CD4-positive, alpha-beta T cell (primary cell): ENCODE measurements at regions not wholly inside any gene's neighbourhood (a gene's known extent, or its start where the extent isn't known, plus 50 kb on each side); places are given as distances from the start of the nearest gene placed in this dataset.
"Not testable (repeated sequence)": the region's sequence is repeated elsewhere in the genome, so short reads cannot be mapped to it uniquely, and the experiment has no call there.

Source experiments
- ATAC-seq: fragments of 200-7000 bp; cut with Tn5 transposase; one replicate; pipeline ENCODE4 v1.10.0; 2022; ENCODE audit warnings: mild to moderate bottlenecking; ENCODE audit not compliant: poor library complexity
- CTCF ChIA-PET: fragments of 350-600 bp; sonication (Branson Sonifier 250); formaldehyde crosslinking; loops from one replicate; lab custom pipeline; 2021; ENCODE audit warnings: antibody characterized with exemption, inconsistent platforms; lab: Charles Lee
- POLR2A ChIA-PET: fragments of 350-600 bp; sonication (Branson Sonifier 250); formaldehyde crosslinking; loops from one replicate; lab custom pipeline; 2021; ENCODE audit warnings: antibody characterized with exemption, inconsistent platforms; lab: Charles Lee
- DNase-seq, 14 experiments: peaks; one replicate each; pipeline ENCODE4 v3.0.0-alpha.2; 2013 to 2020; ENCODE audit warnings: mixed read lengths in 2 of 14
- H3K27ac ChIP-seq, 2 donors: one replicate each; pipeline versions ENCODE4 v1.5.1 to v1.7.0; 2013; ENCODE audit warnings: low read length in 2 of 2, low read depth in 1 of 2, mild to moderate bottlenecking in 1 of 2
- H3K27me3 ChIP-seq, 2 experiments: 1 replicate in 1 of 2; 2 replicates in 1 of 2; pipeline versions ENCODE4 v1.6.1 to v1.7.0; 2013; ENCODE audit warnings: low read length in 2 of 2, control low read depth in 1 of 2, mild to moderate bottlenecking in 1 of 2, moderate library complexity in 1 of 2; ENCODE audit not compliant: insufficient read depth in 2 of 2, control insufficient read depth in 1 of 2
- H3K36me3 ChIP-seq: one replicate; pipeline ENCODE4 v1.6.1; 2013; ENCODE audit warnings: low read length, control low read depth; ENCODE audit not compliant: insufficient read depth
- H3K4me1 ChIP-seq: one replicate; pipeline ENCODE4 v1.6.1; 2013; ENCODE audit warnings: low read length, control low read depth; ENCODE audit not compliant: insufficient read depth
- H3K4me3 ChIP-seq: one replicate; pipeline ENCODE4 v1.5.1; 2013; ENCODE audit warnings: mild to moderate bottlenecking, low read length, moderate library complexity
- H3K9me3 ChIP-seq, 2 experiments: 1 replicate in 1 of 2; 2 replicates in 1 of 2; pipeline versions ENCODE4 v1.6.1 to v1.7.0; 2013; ENCODE audit warnings: low read length in 2 of 2, mild to moderate bottlenecking in 2 of 2, control low read depth in 1 of 2, moderate library complexity in 1 of 2; ENCODE audit not compliant: control insufficient read depth in 1 of 2, insufficient read depth in 1 of 2
- H3K27ac Mint-ChIP-seq: one replicate; pipeline ENCODE4 v1.8.0; 2020; ENCODE audit warnings: mixed read lengths
- H3K27me3 Mint-ChIP-seq: one replicate; pipeline ENCODE4 v1.8.0; 2021; ENCODE audit warnings: mixed read lengths
- H3K36me3 Mint-ChIP-seq: one replicate; pipeline ENCODE4 v1.8.0; 2021; ENCODE audit warnings: low read depth, mixed read lengths
- H3K4me1 Mint-ChIP-seq: one replicate; pipeline ENCODE4 v1.8.0; 2021; ENCODE audit warnings: low read depth, mixed read lengths
- H3K4me3 Mint-ChIP-seq: one replicate; pipeline ENCODE4 v1.8.0; 2020; ENCODE audit warnings: mild to moderate bottlenecking, mixed read lengths
- H3K9me3 Mint-ChIP-seq: one replicate; pipeline ENCODE4 v1.8.0; 2020; ENCODE audit warnings: mixed read lengths
- intact Hi-C, 2 experiments: fragments of 100-400 bp; cut with DNase I in 1 of 2; cut with micrococcal nuclease in 1 of 2; formaldehyde crosslinking; loops; one replicate each; pipeline versions ENCODE4 v1.15.1 to v1.9.0; 2023 to 2025; cut with DNase I, micrococcal nuclease
- TF ChIP-seq, protein P1 (sequence below): fragments of 200-600 bp; IDR thresholded peaks from one replicate; pipeline ENCODE4 v1.8.0; 2022; ENCODE audit warnings: antibody characterized with exemption, mild to moderate bottlenecking

GRCh38 chr2:37740164-37740739 lies 68.8 kb upstream of the CDC42EP3 start:
- DNase-seq (no peak), ATAC-seq (no peak)
- H3K4me3 Mint-ChIP-seq: no peak overlapping the region
- Histone ChIP-seq H3K27me3 (no peaks in the 10 kb centered on the region), H3K9me3 (no peaks in the 10 kb centered on the region), H3K27ac (no peak overlapping the region), H3K4me3 (no peak overlapping the region), H3K4me1 (no peaks in the 10 kb centered on the region), H3K36me3 (no peaks in the 10 kb centered on the region)
- H3K27ac Mint-ChIP-seq: no peak overlapping the region
- no peaks in the 10 kb centered on the region for H3K9me3 Mint-ChIP-seq
- H3K4me1 Mint-ChIP-seq: no peaks in the 10 kb centered on the region
- H3K27me3 Mint-ChIP-seq: no peaks in the 10 kb centered on the region
- CTCF ChIA-PET: no interaction called here
- TF ChIP-seq, protein P1, sequence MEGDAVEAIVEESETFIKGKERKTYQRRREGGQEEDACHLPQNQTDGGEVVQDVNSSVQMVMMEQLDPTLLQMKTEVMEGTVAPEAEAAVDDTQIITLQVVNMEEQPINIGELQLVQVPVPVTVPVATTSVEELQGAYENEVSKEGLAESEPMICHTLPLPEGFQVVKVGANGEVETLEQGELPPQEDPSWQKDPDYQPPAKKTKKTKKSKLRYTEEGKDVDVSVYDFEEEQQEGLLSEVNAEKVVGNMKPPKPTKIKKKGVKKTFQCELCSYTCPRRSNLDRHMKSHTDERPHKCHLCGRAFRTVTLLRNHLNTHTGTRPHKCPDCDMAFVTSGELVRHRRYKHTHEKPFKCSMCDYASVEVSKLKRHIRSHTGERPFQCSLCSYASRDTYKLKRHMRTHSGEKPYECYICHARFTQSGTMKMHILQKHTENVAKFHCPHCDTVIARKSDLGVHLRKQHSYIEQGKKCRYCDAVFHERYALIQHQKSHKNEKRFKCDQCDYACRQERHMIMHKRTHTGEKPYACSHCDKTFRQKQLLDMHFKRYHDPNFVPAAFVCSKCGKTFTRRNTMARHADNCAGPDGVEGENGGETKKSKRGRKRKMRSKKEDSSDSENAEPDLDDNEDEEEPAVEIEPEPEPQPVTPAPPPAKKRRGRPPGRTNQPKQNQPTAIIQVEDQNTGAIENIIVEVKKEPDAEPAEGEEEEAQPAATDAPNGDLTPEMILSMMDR: no peak
- intact Hi-C loops: no loop called here
- POLR2A ChIA-PET: no interaction called here
- H3K36me3 Mint-ChIP-seq: no peaks in the 10 kb centered on the region

- Histone ChIP-seq H3K4me3 (no peak overlapping the region), H3K36me3 (no peaks in the 10 kb centered on the region), H3K9me3 (no peaks in the 10 kb centered on the region), H3K27ac (no peak overlapping the region), H3K27me3 (no peaks in the 10 kb centered on the region), H3K4me1 (no peaks in the 10 kb centered on the region)
- H3K27ac Mint-ChIP-seq: no peak overlapping the region
- DNase-seq (no peak), ATAC-seq (no peak)
- no peaks in the 10 kb centered on the region for H3K9me3 Mint-ChIP-seq
- intact Hi-C loops: no loop called here
- H3K4me1 Mint-ChIP-seq: peaks cover 3% of the 10 kb centered on the region
- no peaks in the 10 kb centered on the region for H3K27me3 Mint-ChIP-seq
- CTCF ChIA-PET: no interaction called here
- POLR2A ChIA-PET: no interaction called here
- H3K4me3 Mint-ChIP-seq: no peak overlapping the region
- TF ChIP-seq, protein P1: no peak
- no peaks in the 10 kb centered on the region for H3K36me3 Mint-ChIP-seq
Measured at GRCh38 chr2:37742286-37742685, 70.8 kb upstream of the CDC42EP3 start.

GRCh38 chr2:37744010-37744409 lies 72.6 kb upstream of the CDC42EP3 start:
- H3K4me3 ChIP-seq: no peak overlapping the region
- Mint-ChIP-seq H3K36me3 (no peaks in the 10 kb centered on the region), H3K27me3 (no peaks in the 10 kb centered on the region), H3K27ac (no peak overlapping the region), H3K4me1 (peaks cover 14% of the 10 kb centered on the region), H3K4me3 (no peak overlapping the region), H3K9me3 (no peaks in the 10 kb centered on the region)
- CTCF ChIA-PET: no interaction called here
- H3K4me1 ChIP-seq: no peaks in the 10 kb centered on the region
- H3K9me3 ChIP-seq: no peaks in the 10 kb centered on the region
- no peak for ATAC-seq
- H3K27ac ChIP-seq: no peak overlapping the region
- TF ChIP-seq, protein P1: no peak
- no peak for DNase-seq
- POLR2A ChIA-PET: no interaction called here
- H3K36me3 ChIP-seq: no peaks in the 10 kb centered on the region
- H3K27me3 ChIP-seq: no peaks in the 10 kb centered on the region
- intact Hi-C loops: no loop called here

GRCh38 chr2:37744961-37745360 lies 73.5 kb upstream of the CDC42EP3 start:
- peaks cover 14% of the 10 kb centered on the region for H3K4me1 Mint-ChIP-seq
- H3K9me3 ChIP-seq, intact Hi-C loops, H3K9me3 Mint-ChIP-seq, DNase-seq, CTCF ChIA-PET, H3K4me3 ChIP-seq, H3K27me3 Mint-ChIP-seq, H3K27ac ChIP-seq, H3K4me3 Mint-ChIP-seq, ATAC-seq, H3K27ac Mint-ChIP-seq, H3K27me3 ChIP-seq, H3K36me3 ChIP-seq, H3K36me3 Mint-ChIP-seq, H3K4me1 ChIP-seq: not testable (repeated sequence)
- POLR2A ChIA-PET: interaction anchor here (0.8 to 1.1 kb wide), 2 partner anchors 9 to 61 kb away, joined by 3 to 5 read pairs; no protein-coding TSS in a partner anchor

DNA sequence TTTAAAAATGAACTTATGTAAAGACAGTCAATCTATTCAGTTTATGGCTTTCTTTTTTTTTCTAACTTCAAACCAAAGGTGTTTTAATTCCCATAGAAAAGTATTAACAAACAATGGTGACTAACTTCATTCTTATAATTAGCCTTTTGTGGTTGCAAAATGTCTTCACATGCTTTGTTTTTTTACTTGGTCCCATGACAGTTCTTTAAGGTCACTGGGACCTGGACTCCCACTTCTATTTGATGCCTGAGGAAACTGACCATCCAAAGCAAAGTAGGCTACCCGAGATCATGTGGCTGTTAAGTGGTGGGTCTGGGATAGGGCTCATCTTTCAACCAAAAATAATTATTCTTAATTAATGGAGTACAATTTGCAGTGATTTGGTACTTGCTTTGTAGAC lies 74.6 kb upstream of the CDC42EP3 start:
- ATAC-seq, intact Hi-C loops, H3K9me3 Mint-ChIP-seq, H3K4me3 Mint-ChIP-seq, H3K27me3 Mint-ChIP-seq, H3K4me3 ChIP-seq, H3K4me1 ChIP-seq, CTCF ChIA-PET, H3K9me3 ChIP-seq, H3K36me3 ChIP-seq, H3K27ac Mint-ChIP-seq, H3K27ac ChIP-seq, H3K36me3 Mint-ChIP-seq, H3K27me3 ChIP-seq, DNase-seq: not testable (repeated sequence)
- POLR2A ChIA-PET: interaction anchor here (1.1 kb wide), 1 partner anchor 8 kb away, joined by 5 read pairs; no protein-coding TSS in a partner anchor
- peaks cover 14% of the 10 kb centered on the region for H3K4me1 Mint-ChIP-seq
